Central memory CD8-positive, alpha-beta T cell (primary cell): ENCODE measurements at regions not wholly inside any gene's neighbourhood (a gene's known extent, or its start where the extent isn't known, plus 50 kb on each side); places are given as distances from the start of the nearest gene placed in this dataset.
"Not testable (repeated sequence)": the region's sequence is repeated elsewhere in the genome, so short reads cannot be mapped to it uniquely, and the experiment has no call there.

Experiments used
- ATAC-seq: fragments of 150-1000 bp; cut with Tn5 transposase; replicated peaks from 2 replicates; pipeline ENCODE4 v1.10.0; 2022; ENCODE audit warnings: mild to moderate bottlenecking, moderate FRiP score, moderate number of reproducible peaks; ENCODE audit not compliant: poor library complexity, severe bottlenecking; ENCODE audit errors: extremely low read depth
- DNase-seq, 2 donors: peaks; one replicate each; pipeline ENCODE4 v3.0.0; 2021; ENCODE audit warnings: low spot score in 2 of 2
- H3K27ac Mint-ChIP-seq: one replicate; pipeline ENCODE4 v1.8.0; 2022; ENCODE audit warnings: low read depth, mild to moderate bottlenecking, moderate library complexity, mixed read lengths
- H3K27me3 Mint-ChIP-seq: one replicate; pipeline ENCODE4 v1.8.0; 2022; ENCODE audit warnings: mixed read lengths
- H3K36me3 Mint-ChIP-seq: one replicate; pipeline ENCODE4 v1.8.0; 2022; ENCODE audit warnings: mild to moderate bottlenecking, moderate library complexity, mixed read lengths; ENCODE audit not compliant: insufficient read depth
- H3K4me1 Mint-ChIP-seq: one replicate; pipeline ENCODE4 v1.8.0; 2022; ENCODE audit warnings: mixed read lengths
- H3K4me3 Mint-ChIP-seq: one replicate; pipeline ENCODE4 v1.8.0; 2022; ENCODE audit warnings: mild to moderate bottlenecking, moderate library complexity, mixed read lengths
- H3K9me3 Mint-ChIP-seq: one replicate; pipeline ENCODE4 v1.8.0; 2022; ENCODE audit warnings: mixed read lengths

- not testable (repeated sequence) for DNase-seq, ATAC-seq, H3K36me3 Mint-ChIP-seq, H3K27ac Mint-ChIP-seq, H3K4me1 Mint-ChIP-seq, H3K9me3 Mint-ChIP-seq, H3K4me3 Mint-ChIP-seq
- H3K27me3 Mint-ChIP-seq = peaks cover 41% of the 10 kb centered on the region
Observed at GRCh38 chr20:1742049-1742434, 84.5 kb upstream of the SIRPG start.

GRCh38 chr20:1741309-1742048 is 83.9 kb upstream of the SIRPG start:
- no peaks in the 10 kb centered on the region for H3K9me3 Mint-ChIP-seq
- H3K36me3 Mint-ChIP-seq = no peaks in the 10 kb centered on the region
- DNase-seq (no peak), ATAC-seq (no peak)
- H3K27me3 Mint-ChIP-seq = peaks cover 41% of the 10 kb centered on the region
- no peaks in the 10 kb centered on the region for H3K4me1 Mint-ChIP-seq
- H3K4me3 Mint-ChIP-seq = no peak overlapping the region
- H3K27ac Mint-ChIP-seq = no peak overlapping the region

DNA sequence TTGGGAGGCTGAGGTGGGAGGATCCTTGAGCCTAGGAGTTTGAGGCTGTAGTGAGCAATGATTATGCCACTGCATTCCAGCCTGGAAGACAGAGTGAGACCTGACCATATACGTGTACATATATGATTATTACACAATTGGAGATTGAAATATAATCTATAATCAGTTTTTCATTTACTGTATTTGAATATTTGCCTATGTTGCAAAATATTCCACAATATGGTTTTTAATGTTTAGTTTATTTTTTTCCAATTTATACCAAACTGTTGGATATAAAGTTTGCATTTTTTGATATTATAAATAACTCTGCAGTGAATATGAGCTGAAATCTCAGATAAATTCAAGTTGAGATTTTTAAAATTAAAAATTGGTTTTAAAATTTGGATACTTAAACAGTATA is 79.6 kb upstream of the SIRPG start:
- Mint-ChIP-seq H3K4me1 (no peaks in the 10 kb centered on the region), H3K4me3 (no peak overlapping the region), H3K36me3 (no peaks in the 10 kb centered on the region), H3K27ac (no peak overlapping the region), H3K27me3 (peaks cover 32% of the 10 kb centered on the region), H3K9me3 (no peaks in the 10 kb centered on the region)
- ATAC-seq (no peak), DNase-seq (no peak)

DNA sequence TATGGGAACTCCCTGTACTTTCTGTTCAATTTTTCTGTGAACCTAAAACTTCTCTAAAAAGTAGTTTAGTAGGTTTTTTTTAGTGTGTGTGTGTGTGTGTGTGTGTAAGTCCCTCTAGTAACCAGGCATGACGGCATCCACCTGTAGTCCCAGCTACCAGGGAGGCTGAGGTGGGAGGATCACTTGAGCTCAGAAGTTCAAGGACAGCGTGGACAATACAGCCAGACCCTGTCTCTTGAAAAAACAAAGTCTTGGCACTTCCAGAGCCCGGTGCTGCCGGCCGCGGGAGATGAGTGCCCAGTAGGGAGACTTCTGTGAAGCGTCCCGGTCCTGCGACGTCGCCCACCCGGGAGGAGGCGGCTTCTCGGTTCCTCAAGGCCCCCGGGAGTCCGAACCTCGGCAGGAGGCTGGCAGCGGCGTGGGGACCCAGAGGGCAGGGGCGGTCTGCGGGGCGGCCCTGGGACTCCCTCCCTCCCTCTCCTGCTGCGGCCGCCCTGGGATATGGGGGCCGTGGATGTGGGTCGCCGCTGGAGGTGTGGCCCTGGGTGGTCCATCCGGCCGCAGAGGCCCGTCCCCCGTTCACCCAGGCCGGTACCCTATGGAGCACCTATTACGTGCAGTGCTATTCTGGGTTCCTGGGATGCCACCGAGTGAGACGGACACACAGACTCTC is 78.0 kb upstream of the SIRPG start:
- Mint-ChIP-seq H3K27ac (peak overlapping the region; percentile 20), H3K36me3 (no peaks in the 10 kb centered on the region), H3K4me3 (no peak overlapping the region), H3K9me3 (no peaks in the 10 kb centered on the region), H3K4me1 (no peaks in the 10 kb centered on the region), H3K27me3 (peaks cover 18% of the 10 kb centered on the region)
- DNase-seq (no peak), ATAC-seq (no peak)

DNA sequence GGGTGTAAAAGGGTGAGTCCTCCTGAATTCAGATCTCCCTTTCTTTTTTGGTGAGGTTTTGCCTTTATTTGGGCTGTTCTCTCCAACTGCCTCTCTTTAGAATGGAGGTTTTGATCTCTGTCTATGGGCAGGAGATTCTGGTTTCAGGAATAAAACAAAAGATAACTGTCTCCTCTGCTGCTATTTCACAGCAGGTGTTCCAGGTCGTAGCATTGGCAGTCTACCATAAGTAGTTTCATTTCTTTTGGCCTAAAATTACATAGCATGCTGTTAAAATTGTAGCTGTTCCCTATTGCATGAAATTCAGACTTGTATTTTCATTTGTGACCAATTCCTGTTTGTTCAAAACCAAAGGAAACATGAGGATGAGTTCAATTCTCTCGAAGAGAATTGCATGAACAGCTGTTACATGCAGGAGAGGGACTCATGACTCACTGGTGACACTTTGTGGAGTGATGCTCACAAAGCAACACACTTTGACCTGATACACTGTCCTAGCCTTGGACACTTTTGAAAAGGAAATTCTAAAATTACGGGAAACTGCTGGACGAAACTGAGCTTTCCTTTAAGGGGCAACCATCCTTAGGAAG is 76.8 kb upstream of the SIRPG start:
- Mint-ChIP-seq H3K4me3 (no peak overlapping the region), H3K9me3 (no peaks in the 10 kb centered on the region), H3K27ac (no peak overlapping the region), H3K27me3 (peaks cover 10% of the 10 kb centered on the region), H3K4me1 (no peaks in the 10 kb centered on the region), H3K36me3 (no peaks in the 10 kb centered on the region)
- ATAC-seq (no peak), DNase-seq (no peak)

DNA sequence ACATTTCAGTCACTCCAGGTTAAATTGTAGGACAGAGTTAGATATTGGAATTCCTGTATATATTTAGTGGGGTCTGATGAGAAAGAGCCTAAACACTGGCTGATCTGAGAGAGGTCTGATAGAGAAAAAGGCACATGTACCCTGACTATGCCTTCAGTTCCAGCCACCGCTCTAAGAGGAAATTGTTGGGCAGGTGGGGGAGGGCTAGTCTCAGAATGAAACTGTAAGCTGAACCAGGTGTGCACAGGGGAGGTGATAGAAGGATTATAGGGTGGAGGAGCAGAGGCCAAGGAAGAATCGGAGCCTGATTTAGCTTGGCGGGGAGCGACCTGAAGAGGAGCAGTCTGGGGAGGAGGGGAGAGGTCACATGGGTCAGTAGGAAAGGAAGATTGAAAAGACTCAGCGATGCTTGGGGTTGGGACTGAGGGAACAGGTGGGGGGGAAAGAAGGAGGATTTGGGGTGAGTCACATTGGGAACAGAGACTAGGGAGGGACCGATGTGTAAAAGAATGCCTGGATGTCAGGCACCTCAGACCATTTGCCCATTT is 74.3 kb upstream of the SIRPG start:
- not testable (repeated sequence) for H3K36me3 Mint-ChIP-seq, H3K27ac Mint-ChIP-seq, H3K27me3 Mint-ChIP-seq, H3K9me3 Mint-ChIP-seq, H3K4me1 Mint-ChIP-seq, DNase-seq
- H3K4me3 Mint-ChIP-seq = peak overlapping the region; percentile 73
- ATAC-seq = peak; percentile 54

DNA sequence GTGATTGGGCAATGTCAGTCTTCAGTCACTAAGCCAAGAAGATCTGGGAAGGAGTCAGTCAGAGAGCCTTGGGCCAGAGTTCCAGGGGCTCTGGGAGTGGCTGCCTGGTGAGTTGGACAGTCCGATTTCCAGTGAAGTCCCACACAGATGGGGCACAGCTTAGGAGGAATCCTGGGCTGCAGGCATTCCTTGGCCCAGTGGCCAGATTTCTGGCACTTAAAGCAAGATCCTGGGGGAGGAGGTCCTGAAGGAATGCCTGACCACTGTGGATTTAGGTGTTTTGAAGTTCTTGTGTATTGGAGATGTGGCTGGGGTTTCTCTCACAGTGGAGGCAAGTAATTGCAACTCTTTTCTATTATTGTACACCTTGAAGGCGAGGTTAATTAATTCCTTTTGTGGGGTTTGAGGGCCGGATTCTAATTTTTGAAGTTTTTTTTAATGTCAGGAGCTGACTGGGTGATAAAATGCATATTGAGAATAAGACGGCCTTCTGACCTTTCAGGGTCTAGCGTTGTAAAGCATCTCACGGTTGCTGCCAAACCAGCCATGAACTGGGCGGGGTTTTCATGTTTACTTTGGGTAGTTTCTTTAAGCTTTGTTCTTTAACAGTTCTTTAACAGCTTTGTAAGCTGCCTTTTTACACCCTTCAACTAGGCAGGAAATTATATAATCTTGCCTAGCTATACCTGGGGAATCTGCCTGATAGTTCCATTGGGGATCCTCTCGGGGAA is 73.6 kb upstream of the SIRPG start:
- H3K9me3 Mint-ChIP-seq, H3K27me3 Mint-ChIP-seq, H3K27ac Mint-ChIP-seq, H3K4me1 Mint-ChIP-seq, DNase-seq, H3K36me3 Mint-ChIP-seq: not testable (repeated sequence)
- ATAC-seq = peak; percentile 60
- peak overlapping the region; percentile 73 for H3K4me3 Mint-ChIP-seq

GRCh38 chr20:1727303-1727702 is 69.7 kb upstream of the SIRPG start:
- not testable (repeated sequence) for DNase-seq, H3K4me1 Mint-ChIP-seq, H3K9me3 Mint-ChIP-seq, H3K27ac Mint-ChIP-seq, H3K27me3 Mint-ChIP-seq, ATAC-seq, H3K36me3 Mint-ChIP-seq, H3K4me3 Mint-ChIP-seq

- Mint-ChIP-seq H3K9me3 (no peaks in the 10 kb centered on the region), H3K4me3 (no peak overlapping the region), H3K27ac (no peak overlapping the region), H3K27me3 (no peaks in the 10 kb centered on the region), H3K4me1 (no peaks in the 10 kb centered on the region), H3K36me3 (no peaks in the 10 kb centered on the region)
- DNase-seq (no peak), ATAC-seq (no peak)
Observed at GRCh38 chr20:1724901-1725300, 67.3 kb upstream of the SIRPG start.

DNA sequence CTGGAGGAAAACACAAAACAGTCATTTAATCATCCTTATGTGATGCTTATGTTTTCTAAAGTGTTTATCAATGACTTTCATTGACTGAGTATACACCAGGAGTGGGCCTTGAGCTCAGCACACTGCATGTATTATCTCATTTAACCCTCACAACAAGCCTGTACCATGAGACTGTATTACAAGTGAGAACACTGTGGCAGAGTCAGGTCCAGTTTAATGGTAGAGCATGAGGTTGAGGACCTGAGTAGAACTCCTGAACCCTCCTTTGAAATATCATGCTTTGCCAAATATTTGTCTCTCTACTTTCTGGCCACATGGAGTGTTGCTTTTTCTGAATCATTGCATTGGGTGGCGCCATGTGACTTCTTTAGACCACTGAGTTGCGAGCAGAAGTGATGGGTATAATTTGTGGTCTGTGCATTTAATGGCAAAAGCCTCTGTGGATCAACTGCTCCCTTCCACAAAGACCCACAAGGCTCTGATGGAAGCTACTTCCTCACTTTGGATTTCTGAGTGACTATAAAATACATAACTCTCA is 65.0 kb upstream of the SIRPG start:
- Mint-ChIP-seq H3K27me3 (no peaks in the 10 kb centered on the region), H3K4me1 (no peaks in the 10 kb centered on the region), H3K36me3 (no peaks in the 10 kb centered on the region), H3K4me3 (no peak overlapping the region), H3K9me3 (no peaks in the 10 kb centered on the region), H3K27ac (no peak overlapping the region)
- ATAC-seq (no peak), DNase-seq (no peak)

DNA sequence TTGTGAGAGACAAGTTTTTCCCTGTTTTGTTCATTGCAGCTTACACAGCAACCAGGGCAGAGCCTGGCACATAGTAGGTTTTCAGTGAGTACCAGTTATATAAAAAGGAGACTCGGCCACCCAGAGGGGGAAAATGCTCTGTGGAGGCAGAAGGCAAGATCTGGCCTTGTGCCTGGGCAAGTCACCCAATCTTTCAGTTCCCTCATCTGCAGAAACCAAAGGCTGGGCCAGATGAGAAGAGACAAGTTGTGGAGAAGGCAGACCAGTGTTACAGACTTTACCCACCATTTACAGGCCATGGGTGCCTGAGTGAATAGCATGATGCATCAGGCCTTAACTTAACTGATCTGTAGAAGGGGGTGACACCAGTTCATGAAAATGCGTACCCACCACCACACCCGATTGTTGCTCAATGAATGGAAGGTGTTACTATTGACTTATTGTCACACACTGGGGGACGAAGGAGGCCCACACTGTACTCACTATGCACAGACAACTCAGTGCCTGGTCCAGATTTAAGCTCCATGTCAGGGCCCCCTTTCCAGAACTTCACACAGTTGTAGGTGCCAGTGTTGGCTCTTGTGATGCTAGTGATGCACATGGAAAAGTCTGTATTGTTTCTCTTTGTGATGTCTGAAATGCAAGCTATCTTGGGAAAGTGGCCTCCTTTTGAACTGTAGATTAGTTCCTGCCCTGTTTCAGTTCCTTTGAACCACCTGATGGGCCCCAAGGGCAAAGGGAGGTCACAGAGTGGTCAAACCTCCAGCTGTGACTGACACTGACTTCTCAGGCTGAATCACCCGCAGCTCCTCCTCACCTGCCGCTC is 64.3 kb upstream of the SIRPG start:
- DNase-seq (no peak), ATAC-seq (no peak)
- Mint-ChIP-seq H3K4me1 (no peaks in the 10 kb centered on the region), H3K27ac (no peak overlapping the region), H3K4me3 (no peak overlapping the region), H3K9me3 (no peaks in the 10 kb centered on the region), H3K27me3 (no peaks in the 10 kb centered on the region), H3K36me3 (no peaks in the 10 kb centered on the region)
